ENCODE measurements at regions not wholly inside any gene's neighbourhood (a gene's known extent, or its start where the extent isn't known, plus 50 kb on each side); places are given as distances from the start of the nearest gene placed in this dataset.
A peak's percentile ranks its signal among the peaks of the same experiment; 100 is the strongest.

DNA sequence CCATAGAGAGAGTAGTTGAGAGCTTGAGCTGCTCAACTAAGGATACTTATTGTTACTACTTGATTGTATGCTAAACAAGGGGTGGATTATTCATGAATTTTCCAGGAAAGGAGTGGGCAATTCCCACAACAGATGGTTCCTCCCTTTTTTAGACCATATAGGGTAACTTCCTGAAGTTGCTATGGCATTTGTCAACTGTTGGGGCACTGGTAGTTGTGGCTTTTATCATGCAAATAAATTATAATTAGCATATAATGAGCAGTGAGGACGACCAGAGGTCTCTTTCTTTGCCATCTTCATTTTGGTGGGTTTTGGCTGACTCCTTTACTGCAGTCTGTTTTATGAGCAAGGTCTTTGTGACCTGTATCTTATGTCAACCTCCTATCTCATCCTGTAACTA is 1403.5 kb upstream of the PABPC4L start:
- no peak for DNase-seq (ENCODE audit: low read depth in 2 of 2)

- DNase-seq (ENCODE audit: low read depth in 2 of 2), result no peak
Observed at GRCh38 chr4:135604531-135604930, 1402.9 kb upstream of the PABPC4L start.

GRCh38 chr4:135601351-135601750 is 1399.8 kb upstream of the PABPC4L start:
- DNase-seq (ENCODE audit: low read depth in 2 of 2), result no peak

DNA sequence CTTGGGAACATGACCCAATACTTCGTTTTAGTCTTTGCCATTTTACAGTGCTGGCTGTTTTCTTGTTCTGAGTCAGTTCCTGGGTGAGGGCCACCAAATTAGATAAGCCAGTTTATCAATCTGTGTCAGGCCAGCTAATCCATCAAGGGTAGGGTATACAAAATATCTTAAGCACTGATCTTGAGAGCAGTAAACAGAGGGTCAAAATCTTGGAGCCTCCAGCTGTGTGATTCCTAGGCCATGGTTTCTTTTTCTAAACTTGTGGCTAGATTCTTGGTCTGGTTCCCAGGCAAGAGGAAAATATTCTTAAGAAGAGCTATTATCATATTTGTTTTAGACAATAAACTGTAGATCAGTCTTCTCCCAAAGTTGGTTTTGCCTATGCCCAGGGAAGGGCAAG is 1396.6 kb upstream of the PABPC4L start:
- DNase-seq (ENCODE audit: low read depth in 2 of 2), result no peak

DNA sequence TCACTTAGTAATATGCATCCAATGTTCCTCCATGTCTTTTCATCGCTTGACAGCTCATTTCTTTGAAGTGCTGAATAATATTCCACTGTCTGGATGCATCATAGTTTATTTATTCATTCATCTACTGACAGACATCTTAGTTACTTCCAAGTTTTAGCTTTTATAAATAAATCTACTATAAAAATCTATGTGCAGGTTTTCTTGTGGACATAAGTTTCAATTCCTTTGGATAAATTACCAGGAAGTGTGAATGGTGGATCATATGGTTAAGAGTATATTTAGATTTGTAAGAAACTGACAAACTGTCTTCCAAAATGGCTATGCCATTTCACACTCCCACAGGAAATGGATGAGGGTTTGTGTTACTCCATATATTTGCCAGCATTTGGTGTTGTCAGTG is 1392.9 kb upstream of the PABPC4L start:
- DNase-seq (ENCODE audit: low read depth in 2 of 2), result no peak

- no peak for DNase-seq (ENCODE audit: low read depth in 2 of 2)
Observed at GRCh38 chr4:135575041-135575440, 1373.5 kb upstream of the PABPC4L start.

DNA sequence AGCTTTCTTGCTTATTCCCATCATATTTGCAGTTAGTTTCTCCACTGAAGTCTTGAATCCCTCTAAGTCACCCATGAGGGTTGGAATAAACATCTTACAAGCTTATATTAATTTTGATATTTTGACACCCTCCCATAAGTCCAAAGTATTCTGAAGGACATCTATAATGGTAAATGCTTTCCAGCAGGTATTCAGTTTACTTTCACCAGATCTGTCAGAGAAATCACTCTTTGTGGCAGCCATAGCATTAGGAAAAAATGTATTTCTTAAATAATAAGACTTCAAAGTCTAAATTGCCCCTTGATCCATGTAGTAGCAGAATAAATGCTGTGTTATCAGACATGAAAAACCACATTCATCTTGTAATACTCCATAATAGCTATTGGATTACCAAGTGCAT is 1371.7 kb upstream of the PABPC4L start:
- no peak for DNase-seq (ENCODE audit: low read depth in 2 of 2)

GRCh38 chr4:135564090-135564489 is 1362.5 kb upstream of the PABPC4L start:
- DNase-seq (ENCODE audit: low read depth in 2 of 2), result no peak

- no peak for DNase-seq (ENCODE audit: low read depth in 2 of 2)
Observed at GRCh38 chr4:135553213-135553612, 1351.6 kb upstream of the PABPC4L start.

GRCh38 chr4:135552131-135552530 is 1350.5 kb upstream of the PABPC4L start:
- DNase-seq (ENCODE audit: low read depth in 2 of 2), result no peak

DNA sequence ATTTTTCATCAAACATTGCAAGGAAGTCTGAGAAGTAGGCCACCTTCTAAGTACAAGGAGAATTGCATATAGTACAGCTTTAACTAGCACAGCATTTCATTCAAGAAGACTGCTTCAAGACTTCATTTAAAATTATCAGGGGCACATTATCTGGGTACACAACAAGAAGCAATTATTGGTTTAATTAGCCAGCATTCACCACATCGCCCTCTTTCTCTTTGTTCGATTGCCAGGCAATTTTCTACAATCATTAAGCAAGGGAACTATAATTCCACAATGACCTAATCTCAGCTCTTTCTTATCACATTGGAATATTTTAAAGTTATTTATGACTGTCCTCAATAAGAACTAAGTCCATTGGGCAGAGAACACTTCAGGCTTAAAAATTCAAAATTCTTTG is 1347.1 kb upstream of the PABPC4L start:
- DNase-seq (ENCODE audit: low read depth in 2 of 2), result no peak

DNA sequence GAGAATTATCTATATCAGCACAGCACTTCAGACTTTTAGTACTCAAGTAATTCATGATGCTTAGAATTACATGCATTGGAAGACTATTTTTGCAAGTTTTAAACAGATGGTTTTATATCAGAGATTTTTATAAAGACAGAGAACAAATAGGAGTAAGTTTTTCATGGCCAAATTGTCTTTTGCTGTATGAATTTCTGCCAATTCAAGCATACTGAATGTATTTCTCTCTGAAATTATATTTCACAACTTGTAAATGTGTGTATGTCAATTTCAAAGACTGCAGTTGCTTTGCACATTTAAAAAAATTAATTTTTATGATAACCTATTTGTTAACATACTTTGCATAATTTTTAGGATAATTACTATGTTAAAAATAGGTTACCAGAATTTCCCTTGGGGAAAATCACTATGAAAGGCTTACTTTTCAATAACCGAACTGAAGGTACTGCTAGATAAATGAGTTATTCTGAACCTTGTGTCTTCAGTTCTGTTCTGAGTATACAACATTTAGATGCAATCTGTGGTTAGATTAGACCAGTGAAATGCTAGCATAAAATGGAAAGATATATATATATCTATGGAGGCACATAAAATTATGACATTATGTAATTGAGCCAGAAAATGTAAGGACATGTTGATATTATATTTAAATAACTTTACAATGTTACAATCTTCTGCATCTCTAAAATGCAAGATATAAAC is 1344.2 kb upstream of the PABPC4L start:
- no peak for DNase-seq (ENCODE audit: low read depth in 2 of 2)

- no peak for DNase-seq (ENCODE audit: low read depth in 2 of 2)
Observed at GRCh38 chr4:135538698-135539097, 1337.1 kb upstream of the PABPC4L start.

DNA sequence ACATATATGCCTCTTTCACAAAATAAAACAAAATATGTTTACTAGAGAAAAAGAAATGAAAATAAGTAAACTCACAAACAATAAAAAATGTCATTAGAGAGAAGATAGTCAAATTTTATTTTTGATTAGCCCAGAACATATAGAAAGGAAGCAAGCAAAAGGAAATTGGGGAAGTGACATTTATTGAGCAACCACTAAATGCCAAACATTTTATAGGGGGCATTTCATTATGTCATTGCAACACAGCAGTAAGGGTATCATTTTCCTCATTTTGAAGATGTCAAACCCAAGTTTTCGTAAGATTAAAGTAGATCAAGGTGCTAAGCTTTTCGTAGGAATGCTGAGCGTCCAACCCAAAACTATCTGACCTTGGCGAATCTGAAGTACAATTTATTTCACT is 1331.5 kb upstream of the PABPC4L start:
- no peak for DNase-seq (ENCODE audit: low read depth in 2 of 2)

- DNase-seq (ENCODE audit: low read depth in 2 of 2), result no peak
Observed at GRCh38 chr4:135532132-135532531, 1330.5 kb upstream of the PABPC4L start.

DNA sequence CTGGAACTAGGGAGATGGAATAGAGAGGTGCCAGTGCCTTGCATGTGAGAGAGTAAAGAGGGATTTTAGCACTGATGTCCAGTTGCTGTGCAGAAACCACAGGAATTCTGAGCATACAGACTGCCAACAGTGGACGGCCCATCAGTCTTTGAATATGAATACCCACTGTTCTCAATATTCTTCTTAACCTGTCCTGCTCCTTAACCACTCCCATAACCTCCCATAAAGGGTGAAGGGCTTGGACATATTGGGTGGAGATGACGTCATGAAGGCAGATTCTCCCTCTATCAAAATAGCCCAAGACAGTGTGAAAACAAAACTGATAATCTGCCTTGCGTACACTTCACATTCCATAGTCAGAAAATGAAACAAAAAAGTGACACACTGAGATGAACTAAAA is 1313.7 kb upstream of the PABPC4L start:
- DNase-seq (ENCODE audit: low read depth in 2 of 2), result no peak

DNA sequence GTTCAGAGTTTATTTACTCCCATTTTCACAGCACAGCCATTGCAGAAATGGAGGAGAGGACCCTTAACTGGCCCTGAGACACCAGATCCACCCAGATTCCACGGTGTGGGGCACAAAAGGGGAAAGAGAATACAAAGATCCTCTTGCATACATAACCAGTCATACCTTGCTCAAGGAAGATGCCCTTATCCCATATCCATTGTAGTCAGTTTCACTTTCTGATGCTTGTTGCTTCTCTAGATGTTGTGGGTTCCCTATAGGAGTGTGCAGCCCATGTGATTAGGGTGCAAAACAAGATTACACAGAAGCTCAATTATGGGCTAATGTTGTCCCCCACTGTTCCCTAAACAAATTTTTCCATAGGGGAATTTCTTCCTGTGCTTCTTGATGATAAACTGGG is 1309.0 kb upstream of the PABPC4L start:
- DNase-seq (ENCODE audit: low read depth in 2 of 2), result no peak

GRCh38 chr4:135508006-135508714 is 1306.6 kb upstream of the PABPC4L start:
- DNase-seq (ENCODE audit: low read depth in 2 of 2), result peak; percentile 8 to 10

DNA sequence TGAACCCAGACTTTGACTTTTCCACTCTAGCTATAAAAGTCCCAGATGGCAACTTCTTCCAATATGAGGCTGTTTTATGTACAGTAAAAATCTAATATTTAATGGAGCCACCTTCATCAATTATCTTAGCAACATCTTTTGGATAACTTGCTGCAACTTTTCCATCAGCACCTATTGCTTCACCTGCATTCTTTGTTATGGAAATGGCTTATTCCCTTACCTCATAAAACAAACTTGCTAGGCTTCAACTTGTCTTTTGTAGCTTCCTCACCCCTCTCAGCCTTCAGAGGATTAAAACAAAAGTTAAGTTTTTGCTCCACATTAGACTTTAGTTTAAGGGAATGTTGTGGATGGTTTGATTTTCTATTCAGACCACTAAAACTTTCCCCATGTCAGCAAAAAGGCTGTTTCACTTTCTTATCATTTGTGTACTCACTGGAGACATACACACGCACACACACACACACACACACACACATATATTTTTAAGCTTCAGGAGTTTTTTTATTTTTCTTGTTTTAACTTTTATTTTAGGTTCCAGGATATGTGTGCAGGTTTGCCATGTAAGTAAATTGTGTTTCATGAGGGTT is 1296.1 kb upstream of the PABPC4L start:
- DNase-seq (ENCODE audit: low read depth in 2 of 2), result no peak

- DNase-seq (ENCODE audit: low read depth in 2 of 2), result no peak
Observed at GRCh38 chr4:135492439-135492838, 1290.8 kb upstream of the PABPC4L start.

- DNase-seq (ENCODE audit: low read depth in 2 of 2), result no peak
Observed at GRCh38 chr4:135485371-135485770, 1283.8 kb upstream of the PABPC4L start.

DNA sequence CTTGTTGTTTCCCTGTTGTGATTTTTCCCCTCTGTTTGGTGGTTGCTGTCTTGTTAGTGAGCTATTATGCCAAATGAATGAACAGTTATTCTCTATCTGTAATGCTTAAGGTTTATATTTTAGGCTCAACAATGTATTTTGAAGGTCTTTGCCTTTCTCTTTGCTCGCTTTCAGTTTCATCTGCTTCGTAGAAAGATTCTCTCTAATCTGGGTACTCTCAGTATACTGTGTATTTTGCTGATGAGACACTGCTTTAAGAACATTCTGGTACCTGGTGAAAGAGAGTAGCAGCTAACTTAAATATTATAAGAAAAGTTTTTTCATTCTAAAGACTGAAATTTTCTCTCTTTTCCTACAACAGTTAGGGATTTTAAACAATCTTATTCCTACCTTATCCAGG is 1274.7 kb upstream of the PABPC4L start:
- no peak for DNase-seq (ENCODE audit: low read depth in 2 of 2)

DNA sequence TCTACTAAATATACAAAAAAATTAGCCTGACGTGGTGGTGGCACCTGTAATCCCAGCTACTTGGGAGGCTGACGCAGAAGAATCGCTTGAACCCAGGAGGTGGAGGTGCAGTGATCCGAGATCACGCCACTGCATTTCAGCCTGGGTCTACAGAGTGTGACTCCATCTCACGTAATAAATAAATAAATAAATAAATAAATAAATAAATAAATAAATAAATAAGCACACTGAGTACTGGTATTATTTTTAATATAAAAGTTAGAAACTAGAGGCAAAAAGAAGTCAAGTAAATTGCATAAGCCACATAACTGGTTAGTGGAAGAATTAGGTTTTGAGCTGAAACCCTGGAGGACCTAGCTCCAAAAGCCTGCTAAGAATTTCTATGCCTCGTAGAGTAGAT is 1262.7 kb upstream of the PABPC4L start:
- no peak for DNase-seq (ENCODE audit: low read depth in 2 of 2)
